RWPE1 (cell line): ENCODE measurements at regions not wholly inside any gene's neighbourhood (a gene's known extent, or its start where the extent isn't known, plus 50 kb on each side); places are given as distances from the start of the nearest gene placed in this dataset.

ENCODE experiments used
- CTCF ChIA-PET: fragments of 350-600 bp; sonication (Branson Sonifier 250); formaldehyde crosslinking; extraction: SDS; loops from one replicate; lab custom pipeline; 2021; lab: Yijun Ruan, JAX
- POLR2A ChIA-PET: fragments of 400-600 bp; formaldehyde crosslinking; extraction: SDS; loops from one replicate; lab custom pipeline; 2020; ENCODE audit warnings: antibody characterized with exemption; ENCODE audit not compliant: low non-redundant PET; lab: Yijun Ruan, JAX
- DNase-seq: peaks from one replicate; pipeline ENCODE4 v3.0.0; 2012; ENCODE audit warnings: low spot score
- H3K27ac ChIP-seq: fragments of 450-650 bp; 2 replicates; pipeline ENCODE4 v1.5.1; 2017
- CTCF ChIP-seq: fragments of 450-650 bp; conservative IDR thresholded peaks from 2 replicates; pipeline ENCODE4 v1.5.1; 2017; ENCODE audit warnings: low read depth, mild to moderate bottlenecking

- DNase-seq: peak; percentile 68
- H3K27ac ChIP-seq: peak overlapping the region; percentile 66
- CTCF ChIA-PET: interaction anchor here (1.2 kb wide), 1 partner anchor 104 kb away, joined by 3 read pairs; no protein-coding TSS in a partner anchor
- POLR2A ChIA-PET: no interaction called here
- no peak for TF ChIP-seq CTCF
Measured at GRCh38 chr13:111937777-111938311, 129.1 kb upstream of the SOX1 start.

GRCh38 chr13:111938741-111939665, 127.9 kb upstream of the SOX1 start:
- no peak for DNase-seq
- POLR2A ChIA-PET: no interaction called here
- no peak for TF ChIP-seq CTCF
- H3K27ac ChIP-seq: no peak overlapping the region
- CTCF ChIA-PET: no interaction called here

GRCh38 chr13:111939666-111940278, 127.2 kb upstream of the SOX1 start:
- no peak for DNase-seq
- no peak for TF ChIP-seq CTCF
- POLR2A ChIA-PET: no interaction called here
- no peak overlapping the region for H3K27ac ChIP-seq
- CTCF ChIA-PET: no interaction called here

GRCh38 chr13:111940892-111941291, 126.1 kb upstream of the SOX1 start:
- POLR2A ChIA-PET: no interaction called here
- no peak overlapping the region for H3K27ac ChIP-seq
- CTCF ChIA-PET: no interaction called here
- no peak for TF ChIP-seq CTCF
- DNase-seq: no peak

GRCh38 chr13:111941845-111942447, 125.0 kb upstream of the SOX1 start:
- ChIA-PET POLR2A (no interaction called here), CTCF (interaction anchor here (0.7 kb wide), 1 partner anchor 683 kb away, joined by 3 read pairs; no protein-coding TSS in a partner anchor)
- H3K27ac ChIP-seq: no peak overlapping the region
- DNase-seq: no peak
- no peak for TF ChIP-seq CTCF

GRCh38 chr13:111943229-111943795, 123.6 kb upstream of the SOX1 start:
- no peak for TF ChIP-seq CTCF
- POLR2A ChIA-PET: no interaction called here
- CTCF ChIA-PET: no interaction called here
- no peak for DNase-seq
- no peak overlapping the region for H3K27ac ChIP-seq
